HG03066 (cell line): ENCODE measurements at regions not wholly inside any gene's neighbourhood (a gene's known extent, or its start where the extent isn't known, plus 50 kb on each side); places are given as distances from the start of the nearest gene placed in this dataset.
"Not testable (repeated sequence)": the region's sequence is repeated elsewhere in the genome, so short reads cannot be mapped to it uniquely, and the experiment has no call there.

Experiments
- ATAC-seq: cut with Tn5 transposase; IDR thresholded peaks from one replicate; pipeline ENCODE4 v1.9.1; 2021; ENCODE audit warnings: low read depth; ENCODE audit not compliant: unreplicated experiment

DNA sequence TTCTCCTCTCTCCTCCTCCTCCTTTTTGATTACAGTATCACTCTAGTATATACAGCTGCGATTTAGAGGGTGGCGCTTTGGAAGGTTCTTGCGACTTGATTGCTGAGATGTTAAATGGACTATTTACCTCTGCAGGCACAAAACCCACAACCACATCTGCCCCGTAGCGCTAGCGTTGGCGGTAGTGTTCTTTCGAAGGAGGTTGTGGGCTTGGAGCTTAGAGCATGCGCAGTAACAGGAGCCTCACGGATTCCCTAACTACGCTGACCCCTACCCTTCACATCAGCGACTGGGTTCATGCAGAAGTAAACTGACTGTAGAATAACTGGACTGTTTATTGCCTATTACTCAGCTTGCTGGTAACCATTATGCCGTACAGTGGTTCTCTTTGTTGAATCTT is 58.0 kb downstream of the CGGBP1 start:
- ATAC-seq, result no peak

DNA sequence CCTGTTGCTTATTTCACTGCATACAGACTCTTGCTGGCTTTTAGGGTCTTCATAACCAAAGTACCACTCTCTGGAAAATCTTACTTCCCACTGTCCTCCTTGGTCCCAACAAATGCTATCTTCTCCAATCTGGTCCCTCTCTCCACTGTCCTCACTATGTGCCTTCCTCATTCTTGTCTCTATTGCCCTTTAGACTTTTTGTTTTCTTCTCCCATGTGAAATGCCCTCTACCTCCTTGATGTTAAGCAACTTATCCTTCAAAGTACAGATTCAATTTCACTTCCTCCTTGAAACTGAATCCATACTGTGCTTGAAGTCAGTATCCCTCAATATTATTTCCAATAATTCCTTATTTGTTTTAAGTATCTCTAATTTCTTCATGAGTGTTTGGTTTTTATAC is 60.8 kb downstream of the CGGBP1 start:
- no peak for ATAC-seq

DNA sequence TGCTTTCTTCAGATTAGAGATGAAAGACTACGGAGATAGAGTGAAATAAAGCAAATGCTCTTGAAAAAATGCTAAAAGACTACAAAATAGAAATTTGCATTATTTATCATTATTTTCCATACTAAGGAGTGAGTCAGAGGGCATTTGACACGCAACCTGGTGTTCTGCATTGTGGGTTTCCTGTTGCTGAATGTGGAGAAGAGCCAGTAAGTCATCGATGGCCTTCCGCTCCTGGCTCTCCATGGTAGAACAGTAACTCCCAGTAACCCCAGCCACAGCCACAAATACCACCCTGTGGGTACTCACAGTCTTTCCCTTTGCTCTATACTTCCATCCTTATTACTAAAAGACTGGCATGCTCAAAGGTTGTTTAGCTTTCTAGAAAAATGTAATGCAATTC is 61.5 kb downstream of the CGGBP1 start:
- peak; percentile 85 for ATAC-seq

DNA sequence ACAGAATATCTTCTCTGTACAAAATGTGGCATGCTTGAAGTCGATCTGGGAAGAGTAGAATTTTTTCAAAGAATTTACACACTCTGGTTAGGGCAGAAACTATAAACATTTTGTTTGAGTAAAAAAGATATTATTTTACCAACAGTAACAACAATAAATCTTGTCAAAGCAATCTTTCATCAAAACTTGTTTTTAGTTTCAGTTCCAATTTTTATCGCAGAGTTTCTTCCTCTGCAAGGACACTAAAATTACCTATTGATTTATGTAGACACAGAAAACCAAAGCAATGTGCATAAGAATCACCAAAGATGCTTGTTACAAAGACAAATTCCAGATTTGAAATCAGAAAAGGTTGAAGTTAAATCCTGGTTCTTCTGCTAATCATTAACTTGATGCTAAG is 61.9 kb downstream of the CGGBP1 start:
- ATAC-seq, result peak; percentile 4

- ATAC-seq, result no peak
These were observed 65.2 kb downstream of the CGGBP1 start for GRCh38 chr3:87993566-87993965.

DNA sequence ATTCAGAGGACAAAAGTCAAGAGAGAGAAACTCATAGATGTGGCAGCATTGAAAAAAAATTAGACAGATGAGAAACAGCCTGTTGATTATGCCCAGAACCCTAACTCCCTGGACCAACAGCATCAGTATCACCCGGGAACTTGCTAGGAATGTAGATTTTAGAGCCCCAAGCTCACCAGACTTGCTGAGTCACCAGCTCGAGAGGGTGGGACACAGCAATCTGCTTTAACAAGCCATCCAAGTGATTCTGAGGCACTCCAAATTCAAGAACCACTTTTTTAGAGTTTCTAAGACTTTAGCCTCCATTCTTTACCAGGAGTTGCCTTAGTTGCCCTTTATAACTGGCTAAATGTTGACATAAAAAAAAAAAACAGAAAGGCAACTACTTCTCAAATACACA is 70.9 kb downstream of the CGGBP1 start:
- no peak for ATAC-seq

- no peak for ATAC-seq
These were observed 76.4 kb downstream of the CGGBP1 start for GRCh38 chr3:87982421-87982820.

DNA sequence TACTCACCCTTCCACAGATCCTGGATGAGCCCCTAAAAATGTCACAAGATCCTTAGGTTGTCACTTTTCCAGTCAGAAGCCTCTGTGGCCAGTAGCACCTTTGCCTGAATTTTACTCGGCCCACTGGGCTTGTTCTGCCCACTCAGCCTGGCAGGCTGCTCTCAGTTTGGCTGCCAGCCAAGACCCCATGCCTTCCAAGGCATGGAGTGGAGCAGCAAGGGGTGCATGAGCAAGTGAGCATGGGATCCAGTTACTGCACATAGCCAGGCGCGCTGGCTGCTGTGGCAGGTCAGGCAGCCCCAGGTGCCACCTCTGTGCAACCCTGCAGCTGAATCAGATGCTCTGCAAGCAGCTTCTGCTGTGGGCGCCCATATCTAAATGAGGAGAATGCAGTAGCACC is 79.3 kb downstream of the CGGBP1 start:
- ATAC-seq, result no peak

- ATAC-seq, result no peak
These were observed 81.0 kb downstream of the CGGBP1 start for GRCh38 chr3:87977765-87978164.

GRCh38 chr3:87975716-87976115 is 83.1 kb downstream of the CGGBP1 start:
- ATAC-seq, result no peak

- no peak for ATAC-seq
These were observed 84.9 kb downstream of the CGGBP1 start for GRCh38 chr3:87973906-87974305.

DNA sequence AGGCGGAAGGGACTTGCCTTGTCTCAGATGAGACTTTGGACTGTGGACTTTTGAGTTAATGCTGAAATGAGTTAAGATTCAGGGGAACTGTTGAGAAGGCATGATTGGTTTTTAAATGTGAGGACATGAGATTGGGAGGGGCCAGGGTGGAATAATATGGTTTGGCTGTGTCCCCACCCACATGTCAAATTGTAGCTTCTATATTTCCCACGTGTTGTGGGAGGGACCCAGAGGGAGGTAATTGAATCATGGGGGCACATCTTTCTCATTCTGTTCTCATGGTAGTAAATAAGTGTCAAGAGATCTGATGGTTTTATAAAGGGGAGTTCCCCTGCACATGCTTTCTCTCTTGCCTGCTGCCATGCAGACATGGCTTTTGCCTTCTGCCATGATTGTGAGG is 89.2 kb downstream of the CGGBP1 start:
- no peak for ATAC-seq

- ATAC-seq, result no peak
These were observed 90.1 kb downstream of the CGGBP1 start for GRCh38 chr3:87968668-87969067.

- ATAC-seq, result no peak
These were observed 100.5 kb downstream of the CGGBP1 start for GRCh38 chr3:87958289-87958688.

- ATAC-seq, result no peak
These were observed 101.2 kb downstream of the CGGBP1 start for GRCh38 chr3:87957575-87957974.

DNA sequence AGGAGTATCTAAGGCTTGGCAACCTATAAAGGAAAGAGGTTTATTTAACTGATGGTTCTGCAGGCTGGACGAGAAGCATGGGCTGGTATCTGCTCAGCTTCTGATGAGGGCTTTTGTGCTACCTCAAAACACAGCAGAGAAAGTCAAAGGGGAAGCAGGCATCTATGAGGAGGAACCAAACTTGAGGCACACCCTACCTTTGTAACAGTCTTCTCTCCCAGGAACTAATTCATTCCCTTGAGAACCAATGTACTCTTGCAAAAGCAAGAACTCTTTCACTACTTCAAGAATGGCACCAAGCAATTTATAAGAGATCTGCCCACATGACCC is 109.0 kb downstream of the CGGBP1 start:
- no peak for ATAC-seq

- ATAC-seq, result peak; percentile 63
These were observed 109.5 kb downstream of the CGGBP1 start for GRCh38 chr3:87949189-87949878.

DNA sequence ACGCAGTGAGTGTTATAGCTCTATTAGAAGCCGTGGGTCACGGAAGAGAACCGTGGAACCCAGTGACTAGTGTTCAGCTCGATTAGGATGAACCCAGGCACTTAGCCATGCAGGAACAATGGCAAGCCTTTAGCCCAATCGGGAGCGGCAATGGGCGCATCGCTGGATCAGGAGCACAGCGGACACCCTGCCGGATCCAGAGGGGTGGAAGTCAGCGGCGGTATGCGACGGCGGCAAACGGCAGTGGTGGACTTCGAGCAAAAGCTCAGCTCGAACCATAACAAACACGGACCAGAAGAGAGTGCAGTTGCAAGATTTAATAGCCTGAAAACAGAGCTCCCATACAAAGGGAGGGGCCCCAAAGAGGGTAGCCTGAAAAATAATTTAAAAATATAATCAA is 112.8 kb downstream of the CGGBP1 start:
- ATAC-seq, result not testable (repeated sequence)

- not testable (repeated sequence) for ATAC-seq
These were observed 116.5 kb downstream of the CGGBP1 start for GRCh38 chr3:87942256-87942655.

GRCh38 chr3:87924485-87924884 is 134.3 kb downstream of the CGGBP1 start:
- no peak for ATAC-seq

DNA sequence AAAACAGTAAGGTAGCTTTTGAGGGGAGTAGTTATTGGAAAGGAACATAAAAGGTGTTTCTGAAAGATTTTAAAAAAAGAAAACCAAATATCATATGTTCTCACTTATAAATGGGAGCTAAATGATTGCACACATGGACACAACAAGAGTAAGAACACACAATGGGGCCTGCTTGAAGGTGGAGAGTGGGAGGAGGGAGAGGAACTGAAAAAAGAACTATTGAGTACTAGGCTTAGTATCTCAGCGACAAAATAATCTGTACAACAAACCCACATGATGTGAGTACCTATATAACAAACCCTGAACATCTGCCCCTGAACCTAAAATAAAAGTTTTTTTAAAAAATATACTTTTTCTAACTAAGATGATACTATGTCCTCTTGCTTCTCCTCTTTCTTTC is 138.3 kb downstream of the CGGBP1 start:
- no peak for ATAC-seq

- no peak for ATAC-seq
These were observed 157.7 kb downstream of the CGGBP1 start for GRCh38 chr3:87901141-87901540.

DNA sequence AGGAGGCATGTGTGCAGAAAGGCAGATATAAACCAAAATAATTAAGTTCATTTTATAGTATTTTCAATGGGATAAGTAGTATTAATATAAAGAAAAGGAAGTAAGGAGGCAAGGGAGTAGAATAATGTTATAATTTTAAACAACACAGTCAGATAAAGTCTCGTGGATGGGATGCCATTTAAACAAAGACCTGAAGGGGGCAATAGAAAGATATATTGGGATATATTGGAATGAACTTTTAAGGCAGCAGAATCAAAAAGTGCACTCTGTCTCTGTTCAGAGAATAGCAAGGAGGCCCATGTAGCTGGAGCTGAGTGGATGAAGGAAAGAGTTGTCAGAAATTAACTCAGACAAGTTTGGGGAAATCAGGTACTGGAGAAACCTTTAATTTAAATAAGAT is 158.7 kb downstream of the CGGBP1 start:
- no peak for ATAC-seq
